Kidney epithelial cell (primary cell): ENCODE measurements at regions not wholly inside any gene's neighbourhood (a gene's known extent, or its start where the extent isn't known, plus 50 kb on each side); places are given as distances from the start of the nearest gene placed in this dataset.

Experiments used
- DNase-seq: peaks from one replicate; pipeline ENCODE4 v3.0.0-alpha.2; 2010; ENCODE audit warnings: low read depth
- H3K27me3 ChIP-seq: 2 replicates; pipeline ENCODE4 v1.6.0; 2011; ENCODE audit warnings: low read length; ENCODE audit not compliant: control insufficient read depth, insufficient read depth
- H3K36me3 ChIP-seq: 2 replicates; pipeline ENCODE4 v1.5.1; 2011; ENCODE audit warnings: low read length; ENCODE audit not compliant: control insufficient read depth, insufficient read depth
- H3K4me3 ChIP-seq: 2 replicates; pipeline ENCODE4 v1.5.1; 2011; ENCODE audit warnings: low read depth, mild to moderate bottlenecking, control low read depth, low read length
- CTCF ChIP-seq: IDR thresholded peaks from 2 replicates; pipeline ENCODE4 v1.5.1; 2011; ENCODE audit warnings: mild to moderate bottlenecking, moderate library complexity, low read length, control low read depth, inconsistent platforms; ENCODE audit not compliant: insufficient read depth, poor library complexity, severe bottlenecking

- no peak for TF ChIP-seq CTCF
- no peak overlapping the region for H3K4me3 ChIP-seq
- no peak for DNase-seq
These were observed 182.1 kb upstream of the DAB1 start for GRCh38 chr1:57605933-57606332.

GRCh38 chr1:57603696-57604095 is 179.8 kb upstream of the DAB1 start:
- Histone ChIP-seq H3K4me3 (no peak overlapping the region), H3K27me3 (no peaks in the 10 kb centered on the region), H3K36me3 (no peaks in the 10 kb centered on the region)
- no peak for DNase-seq
- TF ChIP-seq CTCF = no peak

More at GRCh38 chr1:57605933-57606332, 182.1 kb upstream of the DAB1 start:
- Histone ChIP-seq H3K27me3 (no peaks in the 10 kb centered on the region), H3K36me3 (no peaks in the 10 kb centered on the region)

- Histone ChIP-seq H3K36me3 (no peaks in the 10 kb centered on the region), H3K27me3 (no peaks in the 10 kb centered on the region), H3K4me3 (no peak overlapping the region)
- no peak for DNase-seq
- no peak for TF ChIP-seq CTCF
These were observed 176.6 kb upstream of the DAB1 start for GRCh38 chr1:57600424-57600823.

- DNase-seq = peak; percentile 1
- no peaks in the 10 kb centered on the region for H3K36me3 ChIP-seq
- TF ChIP-seq CTCF = no peak
- H3K4me3 ChIP-seq = no peak overlapping the region
- H3K27me3 ChIP-seq = no peaks in the 10 kb centered on the region
These were observed 175.6 kb upstream of the DAB1 start for GRCh38 chr1:57599236-57599994.

- no peak for TF ChIP-seq CTCF
- Histone ChIP-seq H3K36me3 (no peaks in the 10 kb centered on the region), H3K27me3 (no peaks in the 10 kb centered on the region), H3K4me3 (no peak overlapping the region)
- DNase-seq = no peak
These were observed 173.2 kb upstream of the DAB1 start for GRCh38 chr1:57597036-57597435.

GRCh38 chr1:57594002-57594401 is 170.1 kb upstream of the DAB1 start:
- no peaks in the 10 kb centered on the region for H3K36me3 ChIP-seq
- TF ChIP-seq CTCF = no peak
- no peaks in the 10 kb centered on the region for H3K27me3 ChIP-seq
- DNase-seq = no peak
- no peak overlapping the region for H3K4me3 ChIP-seq
